Keratinocyte (primary cell): ENCODE measurements at regions not wholly inside any gene's neighbourhood (a gene's known extent, or its start where the extent isn't known, plus 50 kb on each side); places are given as distances from the start of the nearest gene placed in this dataset.

Experiments
- DNase-seq: peaks from one replicate; pipeline ENCODE4 v3.0.0-alpha.2; 2011; ENCODE audit warnings: low read depth, missing footprints, low spot score
- FAIRE-seq: peaks from 2 replicates; lab custom pipeline; 2011; peaks lifted over from hg19 to GRCh38; lab: Jason Lieb, UNC
- H2AFZ ChIP-seq: 2 replicates; pipeline ENCODE4 v1.6.0; 2012; ENCODE audit warnings: low read length, control low read depth, inconsistent platforms; ENCODE audit not compliant: control insufficient read depth
- H3K27ac ChIP-seq: 2 replicates; pipeline ENCODE4 v1.5.1; 2011; ENCODE audit warnings: low read length; ENCODE audit not compliant: control insufficient read depth, insufficient read depth
- H3K27me3 ChIP-seq: 3 replicates; pipeline ENCODE4 v1.6.0; 2011; ENCODE audit warnings: low read length; ENCODE audit not compliant: control insufficient read depth, insufficient read depth; ENCODE audit errors: extremely low read depth
- H3K36me3 ChIP-seq, 2 experiments: 2 replicates in 1 of 2; 3 replicates in 1 of 2; pipeline ENCODE4 v1.5.1; 2011; ENCODE audit warnings: low read length in 2 of 2, mild to moderate bottlenecking in 1 of 2; ENCODE audit not compliant: control insufficient read depth in 2 of 2, insufficient read depth in 2 of 2; ENCODE audit errors: extremely low read depth in 1 of 2
- H3K4me1 ChIP-seq: 3 replicates; pipeline ENCODE4 v1.5.1; 2011; ENCODE audit warnings: low read length; ENCODE audit not compliant: control insufficient read depth, insufficient read depth; ENCODE audit errors: extremely low read depth
- H3K4me2 ChIP-seq: 3 replicates; pipeline ENCODE4 v1.6.0; 2011; ENCODE audit warnings: low read depth, low read length; ENCODE audit not compliant: control insufficient read depth, insufficient read depth; ENCODE audit errors: extremely low read depth
- H3K4me3 ChIP-seq, 3 experiments: fragments of 200-600 bp in 1 of 3; sonication (generic) in 1 of 3; 2 replicates in 2 of 3; 3 replicates in 1 of 3; pipeline ENCODE4 v1.5.1; 2011 to 2016; ENCODE audit warnings: low read length in 3 of 3, mild to moderate bottlenecking in 3 of 3, control low read depth in 2 of 3, inconsistent platforms in 1 of 3, low read depth in 1 of 3, mixed read lengths in 1 of 3, mixed run types in 1 of 3, moderate library complexity in 1 of 3; ENCODE audit not compliant: control insufficient read depth in 2 of 3, insufficient read depth in 2 of 3; ENCODE audit errors: extremely low read depth in 1 of 3
- H3K79me2 ChIP-seq: 2 replicates; pipeline ENCODE4 v1.6.0; 2012; ENCODE audit warnings: low read length; ENCODE audit not compliant: control insufficient read depth, insufficient read depth
- H3K9ac ChIP-seq: 3 replicates; pipeline ENCODE4 v1.6.0; 2011; ENCODE audit warnings: low read length; ENCODE audit not compliant: control insufficient read depth, insufficient read depth; ENCODE audit errors: extremely low read depth
- H3K9me1 ChIP-seq: 3 replicates; pipeline ENCODE4 v1.6.0; 2011; ENCODE audit warnings: low read length; ENCODE audit not compliant: control insufficient read depth, insufficient read depth; ENCODE audit errors: extremely low read depth
- H3K9me3 ChIP-seq: 2 replicates; pipeline ENCODE4 v1.5.1; 2012; ENCODE audit warnings: low read depth, low read length; ENCODE audit not compliant: control insufficient read depth
- H4K20me1 ChIP-seq: 3 replicates; pipeline ENCODE4 v1.6.0; 2011; ENCODE audit warnings: low read length; ENCODE audit not compliant: control insufficient read depth, insufficient read depth; ENCODE audit errors: extremely low read depth
- EZH2 ChIP-seq: IDR thresholded peaks from one replicate; pipeline ENCODE4 v1.6.1; 2012; ENCODE audit warnings: inconsistent platforms, mild to moderate bottlenecking, low read length, moderate library complexity
- dilution Hi-C: fragments of 300-500 bp; cut with MboI; formaldehyde crosslinking; loops from one replicate; pipeline ENCODE4 v1.7.0; 2020; ENCODE audit warnings: low sequenced_read_pairs; ENCODE audit not compliant: extremely low pct_ligation_motif_present
- TF ChIP-seq, protein P1 (sequence below), 3 experiments: IDR thresholded peaks in 1 of 3; conservative IDR thresholded peaks in 1 of 3; optimal IDR thresholded peaks in 1 of 3; 2 replicates in 2 of 3; 3 replicates in 1 of 3; pipeline versions ENCODE3 to v1.5.1; 2011; ENCODE audit warnings: low read length in 3 of 3, mild to moderate bottlenecking in 3 of 3, moderate library complexity in 2 of 3, control low read depth in 1 of 3, inconsistent platforms in 1 of 3; ENCODE audit not compliant: insufficient read depth in 2 of 3; ENCODE audit errors: extremely low read depth in 1 of 3

DNA sequence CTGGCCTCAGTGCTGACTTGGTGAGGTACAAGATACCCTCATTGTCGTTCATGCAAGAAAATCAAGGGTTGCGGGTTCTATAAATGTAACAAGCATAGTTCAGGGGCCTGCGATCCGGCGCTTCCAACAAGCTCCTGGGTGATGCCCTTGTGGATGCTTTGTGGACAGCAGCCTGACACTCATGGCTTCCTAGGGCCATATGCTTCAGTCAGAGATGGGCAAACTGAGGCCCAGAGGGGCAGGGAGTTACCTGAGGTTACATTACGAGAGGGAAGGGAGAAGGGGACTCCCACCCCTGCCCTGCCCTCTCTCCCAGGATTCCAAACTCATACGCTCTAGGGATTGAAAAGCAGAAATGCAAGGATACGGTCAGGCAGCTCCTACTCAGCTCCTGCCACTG, 296.3 kb upstream of the ZMIZ1 start:
- TF ChIP-seq EZH2, result no peak
- TF ChIP-seq, protein P1, sequence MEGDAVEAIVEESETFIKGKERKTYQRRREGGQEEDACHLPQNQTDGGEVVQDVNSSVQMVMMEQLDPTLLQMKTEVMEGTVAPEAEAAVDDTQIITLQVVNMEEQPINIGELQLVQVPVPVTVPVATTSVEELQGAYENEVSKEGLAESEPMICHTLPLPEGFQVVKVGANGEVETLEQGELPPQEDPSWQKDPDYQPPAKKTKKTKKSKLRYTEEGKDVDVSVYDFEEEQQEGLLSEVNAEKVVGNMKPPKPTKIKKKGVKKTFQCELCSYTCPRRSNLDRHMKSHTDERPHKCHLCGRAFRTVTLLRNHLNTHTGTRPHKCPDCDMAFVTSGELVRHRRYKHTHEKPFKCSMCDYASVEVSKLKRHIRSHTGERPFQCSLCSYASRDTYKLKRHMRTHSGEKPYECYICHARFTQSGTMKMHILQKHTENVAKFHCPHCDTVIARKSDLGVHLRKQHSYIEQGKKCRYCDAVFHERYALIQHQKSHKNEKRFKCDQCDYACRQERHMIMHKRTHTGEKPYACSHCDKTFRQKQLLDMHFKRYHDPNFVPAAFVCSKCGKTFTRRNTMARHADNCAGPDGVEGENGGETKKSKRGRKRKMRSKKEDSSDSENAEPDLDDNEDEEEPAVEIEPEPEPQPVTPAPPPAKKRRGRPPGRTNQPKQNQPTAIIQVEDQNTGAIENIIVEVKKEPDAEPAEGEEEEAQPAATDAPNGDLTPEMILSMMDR (optimal IDR thresholded peaks at IDR 0.05 in 1 of 3, IDR thresholded peaks at IDR 0.05 in 1 of 3, conservative IDR thresholded peaks at IDR 0.05 in 1 of 3; ENCODE audit: extremely low read depth in 1 of 3, insufficient read depth in 2 of 3, low read length in 3 of 3), result no peak

DNA sequence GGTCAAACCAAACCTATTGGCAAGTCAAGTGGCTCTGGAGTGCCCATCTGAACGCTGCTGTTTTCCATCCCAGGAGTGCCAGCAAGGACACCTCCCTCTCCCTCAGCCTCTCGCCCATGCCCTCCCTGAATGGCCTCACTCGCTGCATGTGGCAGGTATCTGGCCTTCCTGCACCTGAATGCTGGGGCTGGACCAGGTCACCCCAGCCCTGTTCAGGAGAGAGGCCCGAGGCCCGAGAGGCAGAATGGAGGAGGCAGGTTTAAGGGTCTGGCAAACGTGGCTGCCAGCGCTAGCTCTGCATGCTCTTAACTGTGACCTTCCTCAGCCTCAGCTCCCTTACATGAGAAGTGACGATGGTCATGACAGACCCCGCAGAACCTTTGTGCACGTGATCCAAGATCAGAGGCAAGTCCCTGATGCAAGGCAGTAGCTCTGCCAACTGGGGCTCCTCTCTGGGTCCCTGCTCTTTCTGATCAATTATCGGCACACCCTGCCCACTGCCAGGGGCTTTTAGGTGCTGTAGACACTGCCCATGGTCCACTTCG, 295.7 kb upstream of the ZMIZ1 start:
- no peak overlapping the region for H3K4me3 ChIP-seq
- no peak overlapping the region for H3K4me2 ChIP-seq
- dilution Hi-C loops, result no loop called here
- no peak for DNase-seq
- no peak overlapping the region for H3K27ac ChIP-seq
- peaks cover 4% of the 10 kb centered on the region for H3K27me3 ChIP-seq
- H3K79me2 ChIP-seq, result no peaks in the 10 kb centered on the region
- H3K9me1 ChIP-seq, result no peaks in the 10 kb centered on the region
- H3K9ac ChIP-seq, result no peak overlapping the region
- no peak overlapping the region for H2AFZ ChIP-seq
- H3K36me3 ChIP-seq, result no peaks in the 10 kb centered on the region
- H3K9me3 ChIP-seq, result no peaks in the 10 kb centered on the region
- no peaks in the 10 kb centered on the region for H3K4me1 ChIP-seq
- TF ChIP-seq, protein P1 (optimal IDR thresholded peaks at IDR 0.05 in 1 of 3, IDR thresholded peaks at IDR 0.05 in 1 of 3, conservative IDR thresholded peaks at IDR 0.05 in 1 of 3; ENCODE audit: extremely low read depth in 1 of 3, insufficient read depth in 2 of 3, low read length in 3 of 3), result no peak
- TF ChIP-seq EZH2, result no peak
- H4K20me1 ChIP-seq, result no peaks in the 10 kb centered on the region
- FAIRE-seq, result no peak

More for the DNA sequence above, 296.3 kb upstream of the ZMIZ1 start:
- no peaks in the 10 kb centered on the region for H3K79me2 ChIP-seq
- no peak overlapping the region for H2AFZ ChIP-seq
- no peaks in the 10 kb centered on the region for H3K4me1 ChIP-seq
- dilution Hi-C loops, result no loop called here
- no peak overlapping the region for H3K27ac ChIP-seq
- no peaks in the 10 kb centered on the region for H3K36me3 ChIP-seq
- no peaks in the 10 kb centered on the region for H4K20me1 ChIP-seq
- H3K9me3 ChIP-seq, result no peaks in the 10 kb centered on the region
- FAIRE-seq, result no peak
- H3K9ac ChIP-seq, result no peak overlapping the region
- no peak for DNase-seq
- H3K4me2 ChIP-seq, result no peak overlapping the region
- H3K27me3 ChIP-seq, result peaks cover 4% of the 10 kb centered on the region
- no peak overlapping the region for H3K4me3 ChIP-seq
- H3K9me1 ChIP-seq, result no peaks in the 10 kb centered on the region
